ENCODE measurements at regions not wholly inside any gene's neighbourhood (a gene's known extent, or its start where the extent isn't known, plus 50 kb on each side); places are given as distances from the start of the nearest gene placed in this dataset.

DNA sequence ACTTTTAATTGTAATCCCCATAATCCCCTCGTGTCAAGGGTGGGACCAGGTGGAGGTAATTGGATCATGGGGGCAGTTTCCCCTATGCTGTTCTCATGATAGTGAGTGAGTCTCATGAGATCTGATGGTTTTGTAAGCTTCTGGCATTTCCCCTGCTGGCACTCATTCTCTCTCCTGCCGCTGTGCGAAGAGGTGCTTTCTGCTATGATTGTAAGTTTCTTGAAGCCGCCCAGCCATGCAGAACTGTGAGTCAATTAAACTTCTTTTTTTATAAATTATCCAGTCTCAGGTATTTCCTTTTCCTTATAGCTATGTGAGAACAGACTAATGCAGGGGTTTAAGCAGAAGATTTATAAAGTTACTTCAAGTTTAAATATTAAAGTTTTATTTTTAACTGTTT, 655.2 kb downstream of the EPHA4 start:
- no peak for DNase-seq
- no peaks in the 10 kb centered on the region for H3K36me3 ChIP-seq (replicated peaks in 1 of 2)
- no peak overlapping the region for H3K27ac ChIP-seq
- WGBS, 4 donors, result 92 to 95% (median 94%) methylated on average over 4 of the region's 4 CpGs
- H3K4me1 ChIP-seq (replicated peaks in 1 of 2), result no peaks in the 10 kb centered on the region
- TF ChIP-seq, protein P1, sequence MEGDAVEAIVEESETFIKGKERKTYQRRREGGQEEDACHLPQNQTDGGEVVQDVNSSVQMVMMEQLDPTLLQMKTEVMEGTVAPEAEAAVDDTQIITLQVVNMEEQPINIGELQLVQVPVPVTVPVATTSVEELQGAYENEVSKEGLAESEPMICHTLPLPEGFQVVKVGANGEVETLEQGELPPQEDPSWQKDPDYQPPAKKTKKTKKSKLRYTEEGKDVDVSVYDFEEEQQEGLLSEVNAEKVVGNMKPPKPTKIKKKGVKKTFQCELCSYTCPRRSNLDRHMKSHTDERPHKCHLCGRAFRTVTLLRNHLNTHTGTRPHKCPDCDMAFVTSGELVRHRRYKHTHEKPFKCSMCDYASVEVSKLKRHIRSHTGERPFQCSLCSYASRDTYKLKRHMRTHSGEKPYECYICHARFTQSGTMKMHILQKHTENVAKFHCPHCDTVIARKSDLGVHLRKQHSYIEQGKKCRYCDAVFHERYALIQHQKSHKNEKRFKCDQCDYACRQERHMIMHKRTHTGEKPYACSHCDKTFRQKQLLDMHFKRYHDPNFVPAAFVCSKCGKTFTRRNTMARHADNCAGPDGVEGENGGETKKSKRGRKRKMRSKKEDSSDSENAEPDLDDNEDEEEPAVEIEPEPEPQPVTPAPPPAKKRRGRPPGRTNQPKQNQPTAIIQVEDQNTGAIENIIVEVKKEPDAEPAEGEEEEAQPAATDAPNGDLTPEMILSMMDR (IDR thresholded peaks at IDR 0.05), result no peak
- TF ChIP-seq POLR2A (IDR thresholded peaks at IDR 0.05), result no peak
- no peaks in the 10 kb centered on the region for H3K27me3 ChIP-seq
- intact Hi-C loops (cut with DNase I), result no loop called here
- no peak overlapping the region for H3K4me3 ChIP-seq
- no peaks in the 10 kb centered on the region for H3K9me3 ChIP-seq (replicated peaks in 1 of 3)

DNA sequence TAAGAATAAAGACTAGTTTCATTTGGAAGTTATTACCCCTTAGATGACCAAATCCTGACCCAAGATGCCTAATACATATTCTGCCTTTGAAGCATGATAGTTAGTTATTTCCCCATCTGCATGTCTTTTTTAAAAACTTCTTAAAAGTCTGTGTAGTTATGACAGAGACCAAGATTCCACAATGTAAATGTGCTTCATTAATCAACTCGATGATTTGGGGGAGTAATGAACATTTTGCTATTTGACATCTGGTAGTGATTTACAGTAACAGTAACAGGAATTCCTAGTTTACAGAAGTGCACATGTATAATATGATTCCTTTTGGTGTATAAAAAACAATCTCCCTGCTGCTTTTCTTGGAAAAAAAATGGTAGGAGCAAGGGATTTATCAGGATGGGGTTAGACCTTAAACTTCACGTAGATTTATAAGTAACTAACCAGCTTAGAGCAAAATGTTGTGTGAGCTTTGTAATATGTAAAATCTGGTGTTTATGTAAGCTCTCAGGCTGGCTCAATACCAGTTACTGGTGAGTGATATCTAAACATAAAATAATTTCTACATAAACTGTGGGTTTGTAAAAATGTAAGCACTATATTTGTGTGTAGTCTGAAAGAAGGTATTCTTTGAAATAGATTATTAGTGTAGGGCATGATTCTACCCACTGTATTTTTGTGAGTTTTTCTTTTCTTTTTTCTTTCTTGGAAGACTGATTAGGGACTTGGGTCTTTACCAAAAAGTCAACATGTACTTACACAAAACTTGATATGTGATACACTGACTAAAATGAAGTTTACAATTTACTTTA, 641.6 kb downstream of the EPHA4 start:
- TF ChIP-seq, protein P1 (IDR thresholded peaks at IDR 0.05), result no peak
- TF ChIP-seq POLR2A (IDR thresholded peaks at IDR 0.05), result no peak
- WGBS, 4 donors, result 56 to 67% (median 58%) methylated on average over 2 of the region's 2 CpGs
- peaks cover 0 to 3% (median 0%) of the 10 kb centered on the region in 3 donors for H3K9me3 ChIP-seq (replicated peaks in 1 of 3)
- H3K27me3 ChIP-seq, result no peaks in the 10 kb centered on the region
- no peaks in the 10 kb centered on the region for H3K36me3 ChIP-seq (replicated peaks in 1 of 2)
- no peak for DNase-seq
- no peak overlapping the region for H3K27ac ChIP-seq
- intact Hi-C loops (cut with DNase I), result no loop called here
- H3K4me1 ChIP-seq (replicated peaks in 1 of 2), result no peaks in the 10 kb centered on the region
- H3K4me3 ChIP-seq, result no peak overlapping the region

DNA sequence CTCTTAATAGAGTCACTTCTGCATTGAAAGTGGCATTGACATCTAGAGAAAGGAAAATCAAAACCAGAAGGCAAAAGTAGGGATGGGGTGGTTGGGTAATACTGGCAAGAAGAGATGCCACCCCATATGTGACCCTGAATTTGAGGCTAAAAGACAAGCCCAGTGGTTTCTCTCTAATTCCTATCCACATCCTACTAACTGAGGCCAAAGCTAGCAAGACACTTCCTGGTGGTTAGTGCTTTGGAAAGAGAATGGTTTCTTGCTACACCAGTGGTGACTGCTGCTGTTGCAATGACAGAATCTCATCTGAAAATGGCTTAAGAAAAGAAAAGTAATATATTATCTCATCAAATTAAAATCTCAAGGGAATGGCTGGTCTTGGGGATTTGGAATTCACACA, 640.6 kb downstream of the EPHA4 start:
- Histone ChIP-seq H3K4me3 (no peak overlapping the region), H3K4me1 (replicated peaks in 1 of 2) (no peaks in the 10 kb centered on the region), H3K27ac (no peak overlapping the region), H3K9me3 (replicated peaks in 1 of 3) (peaks cover 0 to 1% (median 0%) of the 10 kb centered on the region in 3 donors), H3K36me3 (replicated peaks in 1 of 2) (no peaks in the 10 kb centered on the region), H3K27me3 (no peaks in the 10 kb centered on the region)
- TF ChIP-seq, protein P1 (IDR thresholded peaks at IDR 0.05), result no peak
- no peak for TF ChIP-seq POLR2A (IDR thresholded peaks at IDR 0.05)
- DNase-seq, result no peak
- intact Hi-C loops (cut with DNase I), result no loop called here

DNA sequence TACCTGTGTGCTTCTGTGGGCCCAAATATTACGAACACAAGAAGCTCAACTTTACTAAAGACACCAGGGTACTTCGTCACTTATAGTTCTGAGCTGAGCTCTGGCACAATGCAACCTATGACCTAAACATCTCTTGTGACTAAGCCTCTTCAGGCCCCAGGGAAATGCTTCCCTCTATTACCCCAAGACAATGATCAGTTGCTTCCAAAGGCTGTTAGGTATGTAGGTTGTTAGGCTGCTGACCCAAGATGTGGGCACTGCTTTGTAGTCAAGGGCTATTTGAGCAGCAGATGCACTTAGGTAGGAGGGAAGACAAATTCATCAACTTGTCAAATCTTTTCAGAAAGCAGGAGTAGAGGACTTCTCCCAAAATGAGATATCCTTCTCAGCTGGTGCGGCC, 640.1 kb downstream of the EPHA4 start:
- 92 to 94% (median 93%) methylated on average over 3 of the region's 3 CpGs for WGBS, 4 donors
- no peaks in the 10 kb centered on the region for H3K27me3 ChIP-seq
- no peak for DNase-seq
- H3K36me3 ChIP-seq (replicated peaks in 1 of 2), result no peaks in the 10 kb centered on the region
- no peaks in the 10 kb centered on the region for H3K4me1 ChIP-seq (replicated peaks in 1 of 2)
- H3K9me3 ChIP-seq (replicated peaks in 1 of 3), result no peaks in the 10 kb centered on the region
- TF ChIP-seq, protein P1 (IDR thresholded peaks at IDR 0.05), result no peak
- no peak for TF ChIP-seq POLR2A (IDR thresholded peaks at IDR 0.05)
- no peak overlapping the region for H3K4me3 ChIP-seq
- H3K27ac ChIP-seq, result no peak overlapping the region
- intact Hi-C loops (cut with DNase I), result no loop called here
